ENCODE measurements at regions not wholly inside any gene's neighbourhood (a gene's known extent, or its start where the extent isn't known, plus 50 kb on each side); places are given as distances from the start of the nearest gene placed in this dataset.

DNA sequence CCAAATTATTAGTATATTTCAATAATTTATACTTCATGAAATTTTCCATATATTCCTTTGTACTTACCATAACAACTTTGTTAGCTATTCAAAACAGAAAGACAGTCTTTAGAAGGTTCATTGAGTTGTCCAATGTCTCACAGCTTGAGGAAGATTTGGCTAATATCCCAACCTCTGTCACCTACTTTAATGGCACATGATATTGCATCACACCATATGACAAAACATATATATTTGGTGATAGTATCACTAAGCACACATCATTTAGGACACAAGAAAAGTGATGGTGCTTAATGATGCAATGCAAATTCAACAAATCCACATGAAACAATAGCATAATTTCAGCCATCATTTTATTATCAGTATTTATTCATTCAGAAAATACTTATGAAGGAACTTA is 122.0 kb upstream of the BRINP3 start:
- DNase-seq (no peak), ATAC-seq (no peak)
- H3K36me3 ChIP-seq, result no peaks in the 10 kb centered on the region
- TF ChIP-seq, protein P1, sequence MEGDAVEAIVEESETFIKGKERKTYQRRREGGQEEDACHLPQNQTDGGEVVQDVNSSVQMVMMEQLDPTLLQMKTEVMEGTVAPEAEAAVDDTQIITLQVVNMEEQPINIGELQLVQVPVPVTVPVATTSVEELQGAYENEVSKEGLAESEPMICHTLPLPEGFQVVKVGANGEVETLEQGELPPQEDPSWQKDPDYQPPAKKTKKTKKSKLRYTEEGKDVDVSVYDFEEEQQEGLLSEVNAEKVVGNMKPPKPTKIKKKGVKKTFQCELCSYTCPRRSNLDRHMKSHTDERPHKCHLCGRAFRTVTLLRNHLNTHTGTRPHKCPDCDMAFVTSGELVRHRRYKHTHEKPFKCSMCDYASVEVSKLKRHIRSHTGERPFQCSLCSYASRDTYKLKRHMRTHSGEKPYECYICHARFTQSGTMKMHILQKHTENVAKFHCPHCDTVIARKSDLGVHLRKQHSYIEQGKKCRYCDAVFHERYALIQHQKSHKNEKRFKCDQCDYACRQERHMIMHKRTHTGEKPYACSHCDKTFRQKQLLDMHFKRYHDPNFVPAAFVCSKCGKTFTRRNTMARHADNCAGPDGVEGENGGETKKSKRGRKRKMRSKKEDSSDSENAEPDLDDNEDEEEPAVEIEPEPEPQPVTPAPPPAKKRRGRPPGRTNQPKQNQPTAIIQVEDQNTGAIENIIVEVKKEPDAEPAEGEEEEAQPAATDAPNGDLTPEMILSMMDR (IDR thresholded peaks at IDR 0.05), result no peak
- H3K27me3 ChIP-seq, result no peaks in the 10 kb centered on the region
- no peaks in the 10 kb centered on the region for H3K9me3 ChIP-seq
- H3K4me1 ChIP-seq, result no peaks in the 10 kb centered on the region
- H3K4me3 ChIP-seq, result no peak overlapping the region
- no peak overlapping the region for H3K27ac ChIP-seq
- intact Hi-C loops (cut with DNase I), result no loop called here

DNA sequence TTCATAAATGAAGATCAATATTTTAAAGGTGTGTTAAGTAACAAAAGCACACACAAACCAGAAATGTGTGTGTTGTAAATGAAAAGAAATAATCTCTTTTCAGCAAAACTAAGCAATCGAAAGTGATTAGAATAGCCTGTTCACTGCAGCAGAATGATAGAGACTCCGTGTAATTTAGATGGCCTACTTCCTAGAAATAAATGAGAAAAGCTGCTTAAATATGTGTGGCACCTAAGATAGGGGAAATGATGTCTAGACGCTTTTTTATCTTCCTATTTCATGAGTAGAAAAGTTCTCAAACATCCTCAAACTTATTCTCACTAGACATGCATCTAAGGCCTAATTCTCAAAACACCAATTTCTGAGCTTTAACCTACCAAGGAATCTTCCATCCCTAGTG is 124.7 kb upstream of the BRINP3 start:
- Histone ChIP-seq H3K27ac (no peak overlapping the region), H3K9me3 (no peaks in the 10 kb centered on the region), H3K27me3 (no peaks in the 10 kb centered on the region), H3K36me3 (no peaks in the 10 kb centered on the region), H3K4me3 (no peak overlapping the region), H3K4me1 (no peaks in the 10 kb centered on the region)
- intact Hi-C loops (cut with DNase I), result no loop called here
- DNase-seq, result no peak
- TF ChIP-seq, protein P1 (IDR thresholded peaks at IDR 0.05), result no peak
- no peak for ATAC-seq

DNA sequence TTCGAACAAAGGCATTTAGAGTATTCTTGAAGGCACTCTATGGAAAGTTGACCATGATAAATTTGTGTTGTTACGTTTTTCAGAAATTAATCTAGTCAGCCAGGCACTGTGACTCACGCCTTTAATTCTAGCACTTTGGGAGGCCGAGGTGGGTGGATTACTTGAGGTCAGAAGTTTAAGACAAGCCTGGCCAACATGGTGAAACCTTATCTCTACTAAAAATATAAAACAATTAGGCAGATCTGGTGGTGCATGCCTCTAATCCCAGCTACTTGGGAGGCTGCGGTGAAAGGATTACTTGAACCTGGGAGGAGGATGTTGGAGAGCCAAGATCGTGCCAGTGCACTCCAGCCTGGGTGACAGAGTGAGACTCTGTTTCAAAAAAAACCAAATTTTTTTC is 130.6 kb upstream of the BRINP3 start:
- intact Hi-C loops (cut with DNase I), result no loop called here
- ATAC-seq (no peak), DNase-seq (no peak)
- H3K9me3 ChIP-seq, result no peaks in the 10 kb centered on the region
- no peaks in the 10 kb centered on the region for H3K27me3 ChIP-seq
- no peak overlapping the region for H3K4me3 ChIP-seq
- TF ChIP-seq, protein P1 (IDR thresholded peaks at IDR 0.05), result no peak
- no peaks in the 10 kb centered on the region for H3K36me3 ChIP-seq
- H3K27ac ChIP-seq, result no peak overlapping the region
- H3K4me1 ChIP-seq, result no peaks in the 10 kb centered on the region

DNA sequence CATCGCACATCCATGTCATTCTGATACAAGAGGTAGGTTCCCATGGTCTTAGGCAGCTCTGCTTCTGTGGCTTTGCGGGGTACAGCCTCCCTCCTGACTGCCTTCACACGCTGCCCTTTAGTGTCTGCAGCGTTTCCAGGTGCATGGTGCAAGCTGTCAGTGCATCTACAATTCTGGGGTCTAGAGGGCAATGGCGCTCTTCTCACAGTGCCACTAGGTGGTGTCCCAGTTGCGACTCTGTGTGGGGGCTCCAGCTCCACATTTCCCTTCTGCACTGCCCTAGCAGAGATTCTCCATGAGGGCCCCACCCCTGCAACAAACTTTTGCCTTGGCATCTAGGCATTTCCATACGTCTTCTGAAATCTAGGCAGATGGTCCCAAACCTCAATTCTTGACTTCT is 138.2 kb upstream of the BRINP3 start:
- no peak for DNase-seq
- H3K4me1 ChIP-seq, result no peaks in the 10 kb centered on the region
- no peaks in the 10 kb centered on the region for H3K36me3 ChIP-seq
- ATAC-seq, result no peak
- no peaks in the 10 kb centered on the region for H3K9me3 ChIP-seq
- TF ChIP-seq, protein P1 (IDR thresholded peaks at IDR 0.05), result no peak
- intact Hi-C loops (cut with DNase I), result no loop called here
- H3K27me3 ChIP-seq, result no peaks in the 10 kb centered on the region
- H3K4me3 ChIP-seq, result no peak overlapping the region
- H3K27ac ChIP-seq, result no peak overlapping the region

DNA sequence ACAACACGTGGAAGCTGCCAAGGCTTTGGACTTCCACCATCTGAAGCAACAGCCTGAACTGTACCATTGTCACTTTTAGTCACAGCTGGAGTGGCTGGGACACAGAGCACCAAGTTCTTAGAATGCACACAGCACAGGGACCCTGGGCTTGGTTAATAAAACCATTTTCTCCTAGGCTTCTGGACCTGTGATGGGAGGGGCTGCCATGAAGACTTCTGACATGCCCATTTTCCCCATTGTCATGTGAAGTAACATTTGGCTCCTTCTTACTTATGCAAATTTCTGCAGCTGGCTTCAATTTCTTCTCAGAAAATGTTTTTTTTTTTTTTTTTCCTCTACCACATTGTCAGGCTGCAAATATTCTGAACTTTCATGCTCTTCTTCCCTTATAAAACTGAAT is 138.6 kb upstream of the BRINP3 start:
- ATAC-seq, result no peak
- TF ChIP-seq, protein P1 (IDR thresholded peaks at IDR 0.05), result no peak

DNA sequence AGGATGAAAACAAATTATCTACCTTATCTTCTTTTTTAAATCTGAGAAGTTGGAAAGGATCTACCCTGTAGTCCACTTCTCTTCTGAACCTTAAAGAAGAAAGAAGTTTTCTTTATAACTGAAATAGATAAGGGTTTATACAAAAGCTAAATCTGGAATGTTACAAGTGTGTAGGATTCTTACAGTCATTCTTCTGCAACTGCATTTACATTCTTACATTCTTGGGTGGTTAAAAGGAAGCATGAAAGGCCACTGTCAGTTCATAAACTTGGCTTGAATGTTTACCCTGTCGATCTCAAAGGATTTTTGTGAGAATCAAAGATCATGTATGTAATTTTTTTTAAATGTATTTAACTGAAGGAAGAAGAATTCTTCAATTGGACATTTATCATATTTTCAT is 142.1 kb upstream of the BRINP3 start:
- TF ChIP-seq, protein P1 (IDR thresholded peaks at IDR 0.05), result no peak
- no peaks in the 10 kb centered on the region for H3K27me3 ChIP-seq
- no peaks in the 10 kb centered on the region for H3K36me3 ChIP-seq
- no peaks in the 10 kb centered on the region for H3K9me3 ChIP-seq
- intact Hi-C loops (cut with DNase I), result no loop called here
- no peak for DNase-seq
- H3K27ac ChIP-seq, result no peak overlapping the region
- no peak for ATAC-seq
- H3K4me1 ChIP-seq, result no peaks in the 10 kb centered on the region
- no peak overlapping the region for H3K4me3 ChIP-seq

More for the DNA sequence above, 138.6 kb upstream of the BRINP3 start:
- no peak for DNase-seq
- intact Hi-C loops (cut with DNase I), result no loop called here
- H3K27ac ChIP-seq, result no peak overlapping the region
- no peaks in the 10 kb centered on the region for H3K36me3 ChIP-seq
- no peaks in the 10 kb centered on the region for H3K4me1 ChIP-seq
- H3K27me3 ChIP-seq, result no peaks in the 10 kb centered on the region
- H3K4me3 ChIP-seq, result no peak overlapping the region
- H3K9me3 ChIP-seq, result no peaks in the 10 kb centered on the region
